GM19467 (cell line): ENCODE measurements at regions not wholly inside any gene's neighbourhood (a gene's known extent, or its start where the extent isn't known, plus 50 kb on each side); places are given as distances from the start of the nearest gene placed in this dataset.

Source experiments
- ATAC-seq: cut with Tn5 transposase; IDR thresholded peaks from one replicate; pipeline ENCODE4 v1.9.1; 2021; ENCODE audit warnings: mild to moderate bottlenecking, moderate library complexity; ENCODE audit not compliant: unreplicated experiment

DNA sequence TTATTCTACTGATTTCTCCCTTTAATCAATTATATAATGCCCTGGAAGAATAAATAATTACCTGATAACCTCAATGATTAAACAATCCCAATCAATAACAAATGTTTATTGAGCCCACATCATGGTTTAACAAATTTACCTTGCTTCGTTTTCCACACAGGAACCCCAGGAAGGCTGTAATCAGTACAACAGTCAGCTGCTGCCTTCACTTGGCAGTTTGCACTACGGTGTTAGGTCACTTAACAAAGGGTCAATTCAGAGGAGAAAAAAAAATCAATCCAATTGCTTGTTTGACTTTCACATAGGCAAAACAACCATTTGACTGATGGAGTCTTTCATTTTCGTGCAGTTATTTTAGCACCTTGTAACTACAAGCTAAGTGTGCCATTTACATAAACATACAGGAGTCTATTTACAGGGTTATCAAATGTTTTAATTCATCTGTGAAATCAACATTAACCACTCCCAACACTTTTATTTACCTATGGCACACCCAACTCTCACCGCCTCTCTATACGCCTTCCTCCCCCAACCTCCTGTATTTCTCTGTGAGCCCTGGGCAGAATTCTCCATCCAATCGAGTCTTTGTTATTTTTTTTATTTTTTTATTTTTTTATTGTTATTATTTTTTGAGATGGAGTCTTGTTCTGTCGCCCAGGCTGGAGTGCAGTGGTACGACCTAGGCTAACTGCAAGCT is 140.4 kb upstream of the TAB2 start:
- no peak for ATAC-seq

DNA sequence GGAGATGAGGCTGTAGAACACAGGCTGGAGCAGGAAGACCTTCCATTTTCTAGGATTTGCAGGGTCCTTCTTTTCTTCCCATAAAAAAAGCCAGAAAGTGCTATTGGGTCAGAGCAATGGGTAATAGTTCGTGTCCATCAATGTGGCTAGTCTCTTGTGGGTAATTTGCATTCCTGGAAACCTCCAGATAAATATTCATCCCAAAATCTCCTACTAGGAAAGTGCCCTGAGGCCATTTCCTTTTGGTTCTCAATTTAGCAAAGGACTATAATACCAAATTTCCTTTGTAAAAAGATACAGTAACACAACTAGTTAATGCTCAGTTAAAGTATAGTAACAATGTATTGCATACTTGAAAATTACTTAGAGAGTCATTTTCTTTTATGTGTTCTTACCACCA is 138.1 kb upstream of the TAB2 start:
- no peak for ATAC-seq

DNA sequence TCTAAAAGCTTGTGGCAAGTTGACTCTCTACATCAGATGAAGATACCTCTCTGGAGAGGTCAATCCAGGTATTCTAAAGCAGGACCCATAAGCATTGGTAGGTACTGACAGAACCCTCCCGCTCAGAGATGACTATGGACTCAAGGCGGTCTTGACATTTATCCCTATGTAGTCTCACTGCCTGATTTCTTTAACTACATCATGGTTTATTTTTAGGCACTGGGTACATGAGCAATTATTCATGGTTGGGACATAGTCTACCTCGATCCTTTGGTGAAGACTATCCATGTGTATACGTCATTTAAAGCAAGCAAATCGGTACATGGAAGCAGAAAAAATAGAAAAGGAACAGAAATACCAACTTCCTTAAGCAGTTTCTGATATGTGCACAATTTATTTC is 136.2 kb upstream of the TAB2 start:
- no peak for ATAC-seq

DNA sequence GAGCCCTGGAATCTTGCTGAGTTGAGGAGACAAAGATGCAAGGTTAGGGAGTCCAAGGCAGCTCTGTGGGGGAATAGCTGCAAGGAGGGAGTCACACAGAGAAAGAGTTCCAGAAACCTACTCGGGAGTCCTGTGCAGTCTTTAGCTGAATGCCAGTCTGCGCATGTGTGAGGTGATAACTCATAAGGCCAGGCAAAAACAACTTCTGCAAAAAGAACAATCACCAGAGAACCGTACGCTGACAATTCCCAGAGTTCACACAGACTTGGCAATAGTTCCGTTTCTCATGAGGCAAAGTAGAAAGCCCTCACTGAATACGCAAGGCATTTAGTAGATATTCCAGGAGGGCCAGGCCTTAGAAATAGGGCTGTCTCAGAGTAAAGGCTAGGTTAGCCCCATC is 135.2 kb upstream of the TAB2 start:
- ATAC-seq: no peak

DNA sequence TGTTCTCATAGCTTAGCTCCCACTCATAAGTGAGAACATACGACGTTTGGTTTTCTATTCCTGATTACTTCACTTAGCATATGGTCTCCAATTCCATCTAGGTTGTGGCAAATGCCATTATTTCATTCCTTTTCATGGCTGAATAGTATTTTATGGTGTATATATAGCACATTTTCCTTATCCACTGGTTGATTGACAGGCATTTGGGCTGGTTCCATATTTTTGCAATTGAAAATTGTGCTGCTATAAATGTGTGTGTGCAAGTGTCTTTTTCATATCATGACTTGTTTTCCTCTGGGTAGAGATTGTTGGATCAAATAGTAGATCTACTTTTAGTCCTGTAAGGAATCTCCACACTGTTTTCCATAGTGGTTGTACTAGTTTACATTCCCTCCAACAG is 133.0 kb upstream of the TAB2 start:
- no peak for ATAC-seq

DNA sequence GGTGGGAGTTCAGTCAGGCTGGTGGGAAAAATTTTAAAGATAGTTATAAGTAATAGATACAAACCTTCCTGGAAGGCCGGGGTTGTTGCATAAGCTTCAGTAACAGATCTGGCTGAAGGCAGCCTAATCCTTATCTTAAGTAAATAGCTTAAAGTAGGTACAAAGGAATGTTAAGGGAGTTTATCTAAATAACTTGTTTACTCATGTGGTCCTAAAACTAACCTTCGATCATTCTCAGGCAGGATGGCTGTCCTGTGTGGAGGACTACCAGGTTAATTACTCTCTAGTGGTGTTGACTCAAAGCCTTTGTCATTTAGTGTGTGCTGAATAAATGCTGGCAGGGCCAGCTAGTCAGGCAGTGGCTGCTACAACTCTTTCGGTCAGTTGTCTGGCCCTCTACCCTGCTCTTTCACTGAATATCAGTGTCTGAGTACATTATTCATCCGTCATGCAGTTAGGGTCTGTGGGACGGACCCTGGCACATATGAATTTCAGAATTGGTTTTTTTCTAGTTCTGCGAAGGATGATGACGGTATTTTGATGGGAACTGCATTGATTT is 131.6 kb upstream of the TAB2 start:
- no peak for ATAC-seq

DNA sequence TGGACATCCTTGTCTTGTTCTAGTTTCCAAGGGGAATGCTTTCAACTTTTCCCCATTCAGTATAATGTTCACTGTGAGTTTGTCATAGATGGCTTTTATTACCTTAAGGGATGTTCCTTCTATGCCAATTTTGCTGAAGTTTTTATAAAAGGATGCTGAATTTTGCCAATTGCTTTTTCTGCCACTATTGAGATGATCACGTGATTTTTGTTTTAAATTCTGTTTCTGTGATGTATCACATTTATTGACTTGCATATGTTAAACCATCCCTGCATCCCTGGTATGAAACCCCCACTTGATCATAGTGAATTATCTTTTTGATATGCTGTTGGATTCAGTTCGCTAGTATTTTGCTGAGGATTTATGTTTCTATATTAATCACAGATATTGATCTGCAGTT is 130.6 kb upstream of the TAB2 start:
- no peak for ATAC-seq

DNA sequence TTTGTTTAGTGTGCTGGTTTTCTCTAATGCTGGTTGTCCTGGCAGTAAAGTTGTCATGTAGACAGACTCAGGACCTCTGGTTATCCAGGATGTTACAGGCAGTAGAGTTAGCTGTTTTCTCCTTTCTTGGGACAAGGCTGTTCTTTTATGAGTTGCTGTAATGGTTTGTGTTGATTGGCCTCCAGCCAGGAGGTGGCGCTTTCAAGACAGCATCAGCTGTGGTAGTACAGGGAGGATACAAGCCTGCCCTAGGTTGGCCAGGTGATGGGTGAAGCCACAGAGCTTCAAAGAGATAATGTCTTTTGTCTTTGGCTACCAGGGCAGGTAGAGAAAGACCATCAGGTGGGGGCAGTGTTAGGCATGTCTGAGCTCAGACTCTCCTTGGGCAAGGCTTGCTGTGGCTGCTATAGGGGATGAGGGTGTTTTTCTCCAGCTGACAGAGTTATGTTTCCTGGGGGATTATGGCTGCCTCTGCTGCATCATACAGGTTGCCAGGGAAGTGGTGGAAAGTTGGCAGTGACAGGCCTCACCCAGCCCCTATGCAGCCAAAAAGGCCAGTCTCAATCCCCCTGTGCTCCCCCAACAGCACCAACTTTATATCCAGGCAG is 127.2 kb upstream of the TAB2 start:
- no peak for ATAC-seq

DNA sequence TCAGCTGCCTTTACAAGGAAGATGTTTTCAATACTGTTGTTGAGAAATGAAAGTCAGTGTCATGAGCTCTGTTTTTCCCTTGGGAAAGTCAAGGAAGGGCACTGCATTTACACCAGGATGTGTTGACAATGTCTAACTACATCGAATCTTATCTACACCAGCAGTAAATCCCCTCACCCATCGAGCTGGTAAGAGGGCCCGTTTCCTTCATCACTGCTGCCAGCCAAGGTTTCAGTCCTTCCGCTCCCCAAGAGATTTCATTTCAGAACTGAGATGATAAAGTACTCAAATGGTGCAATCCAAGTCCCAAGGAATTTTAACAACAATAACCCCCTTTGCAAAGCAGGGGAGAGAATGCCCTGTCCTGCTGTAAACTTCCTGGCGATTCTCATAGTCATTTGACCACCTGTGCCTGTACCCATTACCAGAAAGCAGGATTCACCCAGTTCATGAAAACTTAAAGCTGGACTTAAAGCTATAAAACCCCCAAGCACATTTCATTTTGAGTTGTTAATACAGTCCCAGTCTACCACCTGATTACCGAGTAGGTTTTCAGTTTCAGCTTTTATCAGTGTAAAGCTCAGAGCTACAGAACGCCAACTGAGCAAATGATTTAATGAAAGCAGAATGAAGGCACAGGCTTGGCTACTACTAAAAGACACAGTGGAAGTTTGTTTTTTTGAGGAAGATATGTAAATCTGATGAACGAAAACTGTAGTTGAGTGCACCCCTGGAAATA is 122.5 kb upstream of the TAB2 start:
- no peak for ATAC-seq

DNA sequence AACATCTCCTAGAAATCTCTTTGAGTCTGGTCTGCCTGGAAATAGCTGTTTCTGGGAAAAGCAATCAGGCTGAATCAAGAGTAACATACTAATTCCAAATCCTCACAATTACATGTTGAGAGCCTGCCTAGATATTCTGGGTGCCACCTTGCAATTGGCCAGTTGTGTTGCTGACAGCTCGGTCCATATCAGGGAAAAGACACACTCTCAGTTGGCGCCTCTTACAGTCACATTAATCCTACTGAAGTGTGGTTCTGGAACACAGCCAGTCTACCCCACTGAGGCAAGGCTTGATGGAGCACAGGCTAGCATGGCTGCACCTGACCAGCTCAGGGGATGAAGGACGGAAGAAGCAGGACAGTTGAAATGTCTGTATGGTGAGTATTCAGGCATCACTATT is 121.4 kb upstream of the TAB2 start:
- no peak for ATAC-seq

DNA sequence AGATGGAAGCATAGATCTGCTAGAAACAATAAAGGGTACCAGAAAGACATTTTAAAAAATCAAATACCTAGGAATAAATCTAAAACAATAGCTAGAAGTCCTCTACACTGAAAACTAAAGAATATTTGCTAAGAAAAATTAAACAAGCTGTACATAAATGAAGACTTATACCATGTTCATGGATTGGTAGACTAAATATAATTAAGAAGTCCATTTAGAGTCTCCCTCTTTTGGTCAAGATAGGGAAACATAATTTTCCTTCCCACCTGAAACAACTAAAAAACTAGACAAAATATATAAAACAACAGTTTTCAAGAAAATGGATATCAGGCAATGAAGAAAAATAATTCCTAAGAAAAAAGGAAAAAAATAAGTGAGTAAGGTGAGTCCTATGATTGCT is 120.0 kb upstream of the TAB2 start:
- no peak for ATAC-seq

DNA sequence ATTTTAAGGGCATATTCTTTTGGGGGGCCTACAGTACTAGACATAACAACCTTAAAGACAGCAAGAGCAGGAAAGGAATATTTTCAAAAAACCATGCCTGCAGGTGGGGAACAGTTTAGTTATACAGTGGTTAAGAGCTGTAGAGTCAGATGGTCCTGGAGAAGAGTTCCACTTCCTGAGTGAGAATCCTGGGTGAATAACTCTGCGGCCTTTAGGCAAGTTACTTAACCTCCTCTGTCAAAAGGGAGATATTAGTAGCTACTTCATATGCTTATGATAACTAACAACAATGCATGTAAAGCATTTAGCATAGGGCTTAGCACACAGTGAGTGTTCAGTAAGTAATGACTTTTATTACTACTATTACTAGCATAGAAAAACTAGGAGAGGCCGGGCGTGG is 119.2 kb upstream of the TAB2 start:
- ATAC-seq: no peak

DNA sequence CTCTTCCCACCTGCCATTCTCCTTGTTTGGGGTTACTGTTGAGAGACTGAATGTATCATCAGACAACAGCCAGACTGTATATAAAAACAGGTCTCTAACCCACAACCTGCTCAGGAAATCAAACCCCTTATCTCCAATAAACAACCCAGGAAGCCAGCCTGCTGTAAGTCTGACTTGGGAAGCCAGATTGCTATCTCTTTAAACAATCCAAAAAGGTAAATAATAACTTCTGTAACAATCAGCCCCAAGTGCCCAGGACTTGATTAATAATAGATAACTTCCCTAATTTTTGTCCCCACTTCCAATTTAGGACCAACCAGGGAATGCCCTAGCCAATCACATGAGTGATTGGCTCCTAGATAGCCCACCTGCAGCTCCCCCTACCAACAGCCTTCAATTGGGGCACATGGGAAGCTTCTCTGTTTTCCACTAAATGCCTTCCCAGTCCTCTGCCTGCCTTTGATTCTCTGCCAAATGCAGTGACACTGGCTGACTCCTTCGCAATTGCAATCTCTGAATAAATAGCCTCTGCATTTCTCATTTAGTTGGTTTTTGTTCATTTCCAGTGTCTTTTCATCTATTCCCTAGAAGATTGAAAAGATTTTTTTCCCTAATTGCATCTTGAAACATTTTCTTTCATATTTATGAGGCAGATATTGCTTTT is 117.1 kb upstream of the TAB2 start:
- ATAC-seq: no peak

DNA sequence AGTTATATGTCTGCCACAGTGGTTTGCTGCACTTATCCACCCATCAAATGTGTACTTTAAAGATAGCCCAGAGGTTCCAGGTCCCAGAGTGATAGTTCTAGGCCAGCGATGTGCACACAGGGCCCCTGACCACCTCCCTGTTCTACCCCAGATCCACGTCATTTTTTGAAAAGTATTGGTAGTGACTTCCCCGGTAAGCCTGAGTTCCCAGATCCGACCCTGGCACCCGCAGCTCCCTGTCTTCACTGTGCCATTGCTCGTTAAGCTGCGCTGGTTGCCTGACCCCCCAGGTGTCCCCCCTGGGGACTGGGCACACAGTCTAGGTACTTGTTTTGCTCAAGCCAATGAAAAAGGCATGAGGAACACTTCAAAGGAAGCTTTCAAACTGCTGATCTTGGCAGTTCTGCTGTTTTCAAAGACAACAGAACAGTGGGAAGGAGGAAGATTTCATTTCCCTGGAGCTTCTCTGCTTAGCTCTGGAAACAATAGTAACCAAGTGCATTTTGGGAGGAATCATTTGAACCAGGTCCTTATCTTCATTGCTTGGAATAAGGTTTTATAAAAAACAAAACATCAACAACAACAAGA is 116.3 kb upstream of the TAB2 start:
- ATAC-seq: no peak

DNA sequence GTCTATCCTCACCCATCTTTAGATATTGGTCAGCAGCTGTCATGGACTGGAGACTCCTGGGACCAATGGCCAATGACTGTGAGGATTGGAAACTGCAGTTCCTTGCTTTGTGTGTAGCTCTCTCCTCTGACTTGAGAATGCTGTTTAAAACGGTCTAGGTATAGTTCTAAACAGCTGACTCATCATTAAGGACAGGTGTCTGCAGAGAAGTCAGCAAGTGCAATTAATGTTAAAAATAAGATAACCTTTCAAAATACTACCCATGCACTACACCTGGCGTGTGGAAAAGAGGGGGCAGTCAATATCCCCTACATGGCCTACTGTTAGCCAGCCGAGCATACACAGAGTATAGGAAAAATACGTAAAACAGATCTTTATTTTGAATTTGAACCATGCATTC is 115.4 kb upstream of the TAB2 start:
- no peak for ATAC-seq

DNA sequence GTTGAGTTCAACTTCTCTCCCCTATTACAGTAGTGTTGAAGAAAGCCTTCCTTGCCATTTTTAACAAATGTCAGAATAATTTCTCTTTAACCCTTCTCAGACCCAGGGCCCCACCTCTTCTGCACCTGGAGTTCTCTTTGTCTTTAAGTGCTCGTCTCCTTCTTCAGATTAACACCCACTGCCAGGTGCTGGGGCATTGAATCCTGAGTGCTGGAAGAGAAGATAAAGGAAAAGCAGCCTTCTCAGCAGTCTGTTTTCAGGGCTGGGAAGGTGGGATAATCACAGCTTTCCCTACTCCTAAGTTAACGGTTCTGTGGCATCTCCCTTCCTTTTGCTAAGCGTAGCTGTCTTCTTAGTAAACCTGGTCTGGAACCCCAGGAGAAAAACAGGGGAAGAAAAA is 114.6 kb upstream of the TAB2 start:
- ATAC-seq: no peak

DNA sequence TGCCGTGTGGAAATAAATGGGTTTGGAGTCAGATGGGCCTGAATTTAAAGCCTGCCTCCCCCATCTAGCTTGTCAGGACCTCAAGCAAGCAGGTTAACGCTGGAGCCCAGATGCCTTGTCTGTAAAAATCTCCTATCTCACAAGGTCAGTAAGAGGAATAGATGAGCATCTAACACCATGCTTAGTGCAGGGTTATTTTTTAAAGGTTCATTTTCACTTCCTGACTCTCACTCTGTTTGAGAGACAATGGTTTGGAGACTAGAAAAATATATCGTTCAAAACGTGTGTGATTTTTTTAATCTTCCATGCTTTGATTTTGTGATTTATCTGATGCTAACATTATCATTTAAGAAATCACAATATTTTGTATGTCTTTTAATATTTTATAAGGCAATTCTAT is 114.0 kb upstream of the TAB2 start:
- no peak for ATAC-seq

DNA sequence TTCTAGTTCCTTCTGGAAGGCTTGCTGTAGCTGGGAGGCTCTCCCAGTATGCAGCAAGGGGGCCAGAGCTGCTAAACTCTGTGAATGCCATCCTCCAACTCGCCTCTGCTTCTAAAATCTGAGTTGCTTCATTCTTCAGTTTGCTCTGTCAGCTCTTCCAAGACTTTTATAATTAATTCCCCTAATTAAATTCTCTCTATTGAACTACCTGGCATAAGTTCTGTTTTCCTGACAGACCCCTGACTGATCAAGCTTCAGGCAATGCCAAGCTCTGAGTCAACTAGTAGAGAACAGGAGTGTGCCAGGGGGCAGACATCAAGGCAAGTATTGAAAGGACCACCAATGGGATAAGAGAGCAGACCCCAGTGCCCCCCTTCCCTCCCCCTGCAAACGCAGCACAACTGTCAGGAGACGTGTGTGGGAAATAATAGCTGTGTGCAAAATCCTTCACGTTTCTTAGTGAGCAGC is 109.3 kb upstream of the TAB2 start:
- no peak for ATAC-seq

DNA sequence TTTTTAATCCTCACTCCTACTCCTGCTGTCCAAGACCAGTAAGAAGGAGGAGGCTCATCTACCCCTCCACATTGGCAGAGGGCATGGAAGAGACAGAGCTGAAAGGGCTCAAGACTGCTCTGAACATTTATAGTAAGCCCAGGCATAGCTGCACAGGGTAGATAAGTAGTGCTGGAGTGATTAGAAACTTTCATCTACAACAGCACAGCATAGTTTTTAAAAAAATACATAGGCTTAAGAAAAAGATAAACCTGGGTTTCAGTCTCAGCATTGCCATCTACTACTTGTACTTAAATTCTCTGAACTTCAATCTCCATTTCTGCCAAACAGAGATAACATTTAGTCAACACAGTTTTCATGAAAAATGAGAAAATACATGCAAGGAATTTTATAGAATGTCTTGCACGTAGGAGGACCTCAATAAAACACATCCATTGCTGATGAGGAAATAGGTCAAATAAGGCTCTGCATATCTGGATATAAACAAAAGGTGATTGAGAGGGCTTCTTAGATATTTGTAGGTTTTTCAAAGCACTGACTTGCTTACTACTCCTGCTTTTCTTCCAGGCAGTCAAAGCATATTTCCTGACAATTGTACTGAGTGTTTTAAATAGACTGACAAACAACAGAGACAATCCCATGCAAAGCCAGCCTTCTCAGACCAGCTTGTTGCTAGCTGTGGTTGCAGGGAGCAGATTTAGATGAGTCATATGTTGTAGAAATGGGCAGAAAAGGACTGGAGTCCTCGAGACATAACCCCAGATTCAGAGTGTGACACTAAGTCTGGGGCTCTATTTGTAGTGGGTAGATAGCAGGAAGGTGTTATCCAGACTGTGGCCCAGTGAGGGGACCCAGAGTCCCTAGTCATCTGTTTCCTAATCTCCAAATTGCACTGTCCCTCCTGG is 107.4 kb upstream of the TAB2 start:
- no peak for ATAC-seq

DNA sequence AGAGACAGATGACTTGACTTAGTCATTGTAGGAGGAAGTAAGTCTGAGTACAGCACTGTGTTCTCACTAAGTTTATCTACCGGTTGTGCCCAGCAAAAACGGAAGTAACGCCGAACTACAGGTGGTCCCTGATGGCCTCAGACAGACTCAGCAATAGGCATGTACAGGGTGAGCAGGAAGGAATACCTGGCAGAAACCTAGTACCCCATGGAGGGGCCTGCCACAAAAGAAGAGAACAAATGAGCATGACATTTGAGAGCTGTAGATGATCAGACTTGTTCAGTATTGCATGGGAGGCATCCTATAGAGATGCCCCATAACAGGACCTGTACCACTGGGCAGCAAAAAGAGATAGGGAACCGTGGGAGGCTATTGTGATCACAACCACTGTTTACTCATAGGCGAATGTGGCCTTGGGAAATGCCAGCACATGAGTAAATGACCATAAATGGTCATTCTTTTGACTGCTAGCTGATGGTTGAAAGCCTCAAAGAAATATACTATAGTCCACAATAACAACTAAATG is 106.4 kb upstream of the TAB2 start:
- peak; percentile 68 for ATAC-seq
